Upper lobe of left lung (tissue), 4 donors: ENCODE measurements at regions not wholly inside any gene's neighbourhood (a gene's known extent, or its start where the extent isn't known, plus 50 kb on each side); places are given as distances from the start of the nearest gene placed in this dataset.

Experiments
- EP300 ChIP-seq, 4 donors: sonication (generic); formaldehyde crosslinking; IDR thresholded peaks; one replicate each; pipeline ENCODE4 v1.5.1; 2017; ENCODE audit warnings: antibody characterized with exemption in 4 of 4, control low read depth in 2 of 4
- POLR2A ChIP-seq, 4 donors: fragments of 450-650 bp; IDR thresholded peaks; one replicate each; pipeline ENCODE4 v1.5.1; 2016 to 2017; ENCODE audit warnings: antibody characterized with exemption in 4 of 4, mild to moderate bottlenecking in 2 of 4
- POLR2AphosphoS5 ChIP-seq, 2 donors: sonication (generic); formaldehyde crosslinking; IDR thresholded peaks; one replicate each; pipeline ENCODE4 v1.5.1; 2017; ENCODE audit warnings: antibody characterized with exemption in 2 of 2
- TF ChIP-seq, protein P1 (sequence below), 6 experiments: fragments of 450-650 bp in 4 of 6; fragments of 200-600 bp in 2 of 6; sonication (generic) in 2 of 6; IDR thresholded peaks; one replicate each; pipeline ENCODE4 v1.5.1; 2016 to 2019; ENCODE audit warnings: antibody characterized with exemption in 6 of 6

GRCh38 chr3:75078290-75078689 lies 463.8 kb upstream of the CNTN3 start:
- TF ChIP-seq, protein P1, sequence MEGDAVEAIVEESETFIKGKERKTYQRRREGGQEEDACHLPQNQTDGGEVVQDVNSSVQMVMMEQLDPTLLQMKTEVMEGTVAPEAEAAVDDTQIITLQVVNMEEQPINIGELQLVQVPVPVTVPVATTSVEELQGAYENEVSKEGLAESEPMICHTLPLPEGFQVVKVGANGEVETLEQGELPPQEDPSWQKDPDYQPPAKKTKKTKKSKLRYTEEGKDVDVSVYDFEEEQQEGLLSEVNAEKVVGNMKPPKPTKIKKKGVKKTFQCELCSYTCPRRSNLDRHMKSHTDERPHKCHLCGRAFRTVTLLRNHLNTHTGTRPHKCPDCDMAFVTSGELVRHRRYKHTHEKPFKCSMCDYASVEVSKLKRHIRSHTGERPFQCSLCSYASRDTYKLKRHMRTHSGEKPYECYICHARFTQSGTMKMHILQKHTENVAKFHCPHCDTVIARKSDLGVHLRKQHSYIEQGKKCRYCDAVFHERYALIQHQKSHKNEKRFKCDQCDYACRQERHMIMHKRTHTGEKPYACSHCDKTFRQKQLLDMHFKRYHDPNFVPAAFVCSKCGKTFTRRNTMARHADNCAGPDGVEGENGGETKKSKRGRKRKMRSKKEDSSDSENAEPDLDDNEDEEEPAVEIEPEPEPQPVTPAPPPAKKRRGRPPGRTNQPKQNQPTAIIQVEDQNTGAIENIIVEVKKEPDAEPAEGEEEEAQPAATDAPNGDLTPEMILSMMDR (IDR thresholded peaks at IDR 0.05) = no peak
- no peak for TF ChIP-seq EP300 (IDR thresholded peaks at IDR 0.05)
- TF ChIP-seq POLR2A (IDR thresholded peaks at IDR 0.05) = no peak
- TF ChIP-seq POLR2AphosphoS5 (IDR thresholded peaks at IDR 0.05) = no peak
